BLaER1 treated with 17β-estradiol and CSF1 and Interleukin-3, amounts not matched to agents 10 nM and 100 nM (cell line): ENCODE measurements at regions not wholly inside any gene's neighbourhood (a gene's known extent, or its start where the extent isn't known, plus 50 kb on each side); places are given as distances from the start of the nearest gene placed in this dataset.

Experiments
- H3K27ac ChIP-seq, 11 experiments: shearing (Covaris generic); formaldehyde crosslinking; 2 replicates each; pipeline ENCODE4 v1.8.1; 2022
- H3K27me3 ChIP-seq, 11 experiments: shearing (Covaris generic); formaldehyde crosslinking; 2 replicates each; pipeline ENCODE4 v1.8.1; 2022
- H3K36me3 ChIP-seq, 11 experiments: shearing (Covaris generic); formaldehyde crosslinking; 2 replicates each; pipeline ENCODE4 v1.8.1; 2022
- H3K4me1 ChIP-seq, 10 experiments: shearing (Covaris generic); formaldehyde crosslinking; 2 replicates each; pipeline ENCODE4 v1.8.1; 2022
- H3K4me2 ChIP-seq, 11 experiments: shearing (Covaris generic); formaldehyde crosslinking; 2 replicates each; pipeline ENCODE4 v1.8.1; 2022
- H3K4me3 ChIP-seq, 10 experiments: shearing (Covaris generic); formaldehyde crosslinking; 2 replicates each; pipeline ENCODE4 v1.8.1; 2022
- H3K9ac ChIP-seq, 11 experiments: shearing (Covaris generic); formaldehyde crosslinking; 2 replicates each; pipeline ENCODE4 v1.8.1; 2022
- H3K9me3 ChIP-seq, 11 experiments: shearing (Covaris generic); formaldehyde crosslinking; replicated peaks in 1 of 11; 2 replicates each; pipeline ENCODE4 v1.8.1; 2022
- H4K20me1 ChIP-seq, 11 experiments: shearing (Covaris generic); formaldehyde crosslinking; 2 replicates each; pipeline ENCODE4 v1.8.1; 2022
- Cebpa-rat ChIP-seq, 11 experiments: shearing (Covaris generic); IDR thresholded peaks; 2 replicates each; pipeline ENCODE4 v1.8.1; 2022

DNA sequence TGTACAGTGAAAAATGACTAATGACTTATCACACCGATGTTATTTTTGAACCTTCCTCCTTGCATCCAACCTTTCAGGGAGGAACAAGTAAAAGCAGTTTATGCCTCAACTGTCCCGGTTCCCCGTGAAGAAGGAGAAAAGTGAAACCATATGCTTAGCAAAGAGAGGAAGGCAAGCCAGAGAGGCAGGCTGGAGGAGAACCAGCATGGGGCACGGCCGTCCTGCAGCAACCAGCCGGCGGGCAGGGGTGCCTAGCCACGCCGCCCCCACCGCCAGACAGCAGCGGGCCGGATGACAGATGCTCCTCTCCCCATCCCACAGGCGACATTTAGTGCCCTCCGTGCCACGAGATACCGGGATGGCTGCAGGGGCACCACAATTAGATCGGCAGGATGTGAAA lies 421.4 kb upstream of the MGMT start:
- Histone ChIP-seq H3K27ac (no peak overlapping the region), H3K27me3 (peaks cover 0 to 12% (median 0%) of the 10 kb centered on the region in 11 experiments; a peak in 5 of 22 replicates), H3K4me1 (peaks cover 12 to 36% (median 29%) of the 10 kb centered on the region in 10 experiments), H4K20me1 (no peaks in the 10 kb centered on the region), H3K9ac (no peak overlapping the region), H3K36me3 (no peaks in the 10 kb centered on the region), H3K9me3 (no peaks in the 10 kb centered on the region), H3K4me2 (no peak overlapping the region), H3K4me3 (no peak overlapping the region)
- no peak for TF ChIP-seq Cebpa-rat (IDR thresholded peaks at IDR 0.05)

- Histone ChIP-seq H4K20me1 (no peaks in the 10 kb centered on the region), H3K27me3 (peaks cover 0 to 12% (median 0%) of the 10 kb centered on the region in 11 experiments; a peak in 5 of 22 replicates), H3K9me3 (no peaks in the 10 kb centered on the region), H3K9ac (no peak overlapping the region), H3K4me2 (no peak overlapping the region), H3K36me3 (no peaks in the 10 kb centered on the region), H3K27ac (no peak overlapping the region), H3K4me3 (no peak overlapping the region), H3K4me1 (peaks cover 12 to 30% (median 26%) of the 10 kb centered on the region in 10 experiments)
- TF ChIP-seq Cebpa-rat (IDR thresholded peaks at IDR 0.05): no peak
These were observed 420.9 kb upstream of the MGMT start for GRCh38 chr10:129046065-129046681.

- Histone ChIP-seq H3K36me3 (no peaks in the 10 kb centered on the region), H3K4me2 (no peak overlapping the region), H3K27me3 (peaks cover 0 to 12% (median 0%) of the 10 kb centered on the region in 11 experiments; a peak in 5 of 22 replicates), H3K4me1 (peaks cover 12 to 22% (median 18%) of the 10 kb centered on the region in 10 experiments), H3K4me3 (no peak overlapping the region), H3K9ac (no peak overlapping the region), H3K9me3 (no peaks in the 10 kb centered on the region), H4K20me1 (no peaks in the 10 kb centered on the region), H3K27ac (no peak overlapping the region)
- TF ChIP-seq Cebpa-rat (IDR thresholded peaks at IDR 0.05): no peak
These were observed 420.1 kb upstream of the MGMT start for GRCh38 chr10:129046962-129047361.

DNA sequence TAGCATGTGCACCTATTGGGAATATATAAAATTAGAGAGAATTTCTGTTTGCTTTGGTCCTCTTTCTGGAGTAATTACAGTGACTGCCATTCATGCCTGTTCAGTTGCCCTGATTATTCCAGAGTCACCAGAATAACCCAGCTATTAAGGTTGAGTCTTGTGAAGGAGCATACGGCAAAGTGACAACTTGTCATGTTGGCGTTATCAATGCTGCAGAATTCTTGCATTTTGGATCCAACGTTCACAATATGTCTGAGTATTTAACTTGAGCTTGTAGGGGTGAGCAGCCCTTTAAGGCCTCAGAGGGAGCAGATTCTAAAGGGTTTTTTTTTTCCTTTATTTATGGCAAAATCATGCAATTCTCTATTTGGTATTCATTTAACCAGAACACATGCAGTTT lies 419.4 kb upstream of the MGMT start:
- H4K20me1 ChIP-seq: no peaks in the 10 kb centered on the region
- H3K36me3 ChIP-seq: no peaks in the 10 kb centered on the region
- H3K9me3 ChIP-seq: no peaks in the 10 kb centered on the region
- TF ChIP-seq Cebpa-rat (IDR thresholded peaks at IDR 0.05): no peak
- peaks cover 6 to 16% (median 11%) of the 10 kb centered on the region in 10 experiments for H3K4me1 ChIP-seq
- no peak overlapping the region for H3K4me2 ChIP-seq
- peaks cover 0 to 8% (median 0%) of the 10 kb centered on the region in 11 experiments; a peak in 5 of 22 replicates for H3K27me3 ChIP-seq
- H3K4me3 ChIP-seq: no peak overlapping the region
- H3K9ac ChIP-seq: no peak overlapping the region
- H3K27ac ChIP-seq: no peak overlapping the region

- no peaks in the 10 kb centered on the region for H3K9me3 ChIP-seq
- no peak overlapping the region for H3K4me3 ChIP-seq
- no peak overlapping the region for H3K9ac ChIP-seq
- no peak for TF ChIP-seq Cebpa-rat (IDR thresholded peaks at IDR 0.05)
- no peak overlapping the region for H3K27ac ChIP-seq
- H3K27me3 ChIP-seq: no peaks in the 10 kb centered on the region
- no peaks in the 10 kb centered on the region for H3K36me3 ChIP-seq
- no peak overlapping the region for H3K4me2 ChIP-seq
- no peaks in the 10 kb centered on the region for H4K20me1 ChIP-seq
- H3K4me1 ChIP-seq: peaks cover 0 to 6% (median 2%) of the 10 kb centered on the region in 10 experiments; a peak in 8 of 20 replicates
These were observed 418.5 kb upstream of the MGMT start for GRCh38 chr10:129048513-129048912.

DNA sequence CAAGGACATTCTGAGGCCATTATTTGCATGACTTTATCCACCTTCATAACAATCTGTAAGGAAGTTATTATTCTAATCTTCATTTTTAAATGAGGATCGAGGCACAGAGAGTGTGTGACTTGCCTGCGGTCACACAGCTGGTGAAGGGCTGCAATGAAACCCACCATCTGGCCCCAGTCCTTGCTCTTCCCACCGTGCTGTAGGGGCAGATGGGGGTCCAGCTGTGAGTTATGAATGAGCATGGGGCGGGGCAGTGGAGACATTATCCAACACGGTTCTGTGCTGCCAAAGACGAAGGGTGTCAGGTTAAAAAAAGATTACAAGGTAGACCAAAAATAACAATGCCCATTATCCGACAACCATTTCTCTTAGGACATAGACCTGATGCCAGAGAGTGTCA lies 417.5 kb upstream of the MGMT start:
- no peak for TF ChIP-seq Cebpa-rat (IDR thresholded peaks at IDR 0.05)
- Histone ChIP-seq H3K9ac (no peak overlapping the region), H3K9me3 (no peaks in the 10 kb centered on the region), H3K36me3 (no peaks in the 10 kb centered on the region), H3K4me2 (no peak overlapping the region), H3K4me3 (no peak overlapping the region), H3K27ac (no peak overlapping the region), H3K27me3 (no peaks in the 10 kb centered on the region), H3K4me1 (0 out of 20 replicates have a peak, but pooled peaks cover 0 to under 1% (median 0%) of the 10 kb centered on the region in 10 experiments), H4K20me1 (no peaks in the 10 kb centered on the region)

DNA sequence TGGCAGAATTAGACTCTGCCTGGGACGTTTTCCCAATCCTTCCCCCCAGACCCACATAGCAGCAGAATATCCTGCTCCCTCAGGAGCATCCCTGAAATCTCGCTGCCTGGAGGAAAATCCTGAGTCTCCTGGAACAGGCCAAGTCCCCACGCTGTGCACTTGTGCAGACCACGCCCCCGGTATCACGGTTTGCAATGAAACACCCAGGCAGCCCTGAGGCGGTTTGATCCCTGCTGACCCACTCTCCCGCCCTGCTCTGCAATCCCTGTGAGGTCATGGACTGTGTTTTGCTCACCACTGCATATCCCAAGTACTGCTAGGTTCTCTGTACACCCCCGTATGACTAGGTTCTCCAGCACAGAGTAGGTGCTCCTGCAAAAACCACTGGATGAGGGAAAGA lies 411.8 kb upstream of the MGMT start:
- H3K27ac ChIP-seq: no peak overlapping the region
- H3K9ac ChIP-seq: no peak overlapping the region
- TF ChIP-seq Cebpa-rat (IDR thresholded peaks at IDR 0.05): no peak
- H3K4me3 ChIP-seq: no peak overlapping the region
- H3K4me1 ChIP-seq: peaks cover 17 to 51% (median 40%) of the 10 kb centered on the region in 10 experiments
- H3K9me3 ChIP-seq: no peaks in the 10 kb centered on the region
- peaks cover 0 to 16% (median 8%) of the 10 kb centered on the region in 11 experiments; a peak in 9 of 22 replicates for H3K27me3 ChIP-seq
- H3K4me2 ChIP-seq: peak overlapping the region in 6 of 11 experiments; percentile 74 to 94 (median 86); a peak in 9 of 22 replicates
- no peaks in the 10 kb centered on the region for H3K36me3 ChIP-seq
- peaks cover 0 to 13% (median 0%) of the 10 kb centered on the region in 11 experiments; a peak in 5 of 22 replicates for H4K20me1 ChIP-seq

GRCh38 chr10:129055986-129056385 lies 411.1 kb upstream of the MGMT start:
- no peak overlapping the region for H3K27ac ChIP-seq
- no peak overlapping the region for H3K9ac ChIP-seq
- H3K4me3 ChIP-seq: no peak overlapping the region
- H3K4me1 ChIP-seq: peaks cover 17 to 51% (median 40%) of the 10 kb centered on the region in 10 experiments
- H3K4me2 ChIP-seq: peak overlapping the region in 9 of 11 experiments; percentile 23 to 94 (median 81); a peak in 17 of 22 replicates
- H3K27me3 ChIP-seq: peaks cover 0 to 16% (median 8%) of the 10 kb centered on the region in 11 experiments; a peak in 9 of 22 replicates
- no peak for TF ChIP-seq Cebpa-rat (IDR thresholded peaks at IDR 0.05)
- no peaks in the 10 kb centered on the region for H3K9me3 ChIP-seq
- no peaks in the 10 kb centered on the region for H3K36me3 ChIP-seq
- H4K20me1 ChIP-seq: peaks cover 0 to 13% (median 0%) of the 10 kb centered on the region in 11 experiments; a peak in 5 of 22 replicates

- H3K9me3 ChIP-seq: no peaks in the 10 kb centered on the region
- peak overlapping the region; percentile 35 to 94 (median 78) for H3K4me2 ChIP-seq
- peak overlapping the region in 1 of 11 experiments; percentile 7; a peak in 1 of 22 replicates for H3K9ac ChIP-seq
- H3K4me3 ChIP-seq: no peak overlapping the region
- peaks cover 0 to 16% (median 8%) of the 10 kb centered on the region in 11 experiments; a peak in 9 of 22 replicates for H3K27me3 ChIP-seq
- TF ChIP-seq Cebpa-rat (IDR thresholded peaks at IDR 0.05): no peak
- no peaks in the 10 kb centered on the region for H3K36me3 ChIP-seq
- H3K27ac ChIP-seq: no peak overlapping the region
- H3K4me1 ChIP-seq: peaks cover 17 to 51% (median 40%) of the 10 kb centered on the region in 10 experiments
- peaks cover 0 to 13% (median 0%) of the 10 kb centered on the region in 11 experiments; a peak in 5 of 22 replicates for H4K20me1 ChIP-seq
These were observed 410.0 kb upstream of the MGMT start for GRCh38 chr10:129056734-129057689.
